ENCODE measurements at regions not wholly inside any gene's neighbourhood (a gene's known extent, or its start where the extent isn't known, plus 50 kb on each side); places are given as distances from the start of the nearest gene placed in this dataset.
"Not testable (repeated sequence)": the region's sequence is repeated elsewhere in the genome, so short reads cannot be mapped to it uniquely, and the experiment has no call there.

GRCh38 chr10:35808344-35808743, 166.2 kb upstream of the FZD8 start:
- DNase-seq = no peak

- no peak for DNase-seq
Observed at GRCh38 chr10:35803046-35803445, 160.9 kb upstream of the FZD8 start.

GRCh38 chr10:35797187-35797586, 155.1 kb upstream of the FZD8 start:
- DNase-seq = no peak

- no peak for DNase-seq
Observed at GRCh38 chr10:35795131-35795824, 153.2 kb upstream of the FZD8 start.

GRCh38 chr10:35794703-35795102, 152.6 kb upstream of the FZD8 start:
- no peak for DNase-seq

- no peak for DNase-seq
Observed at GRCh38 chr10:35792291-35792690, 150.2 kb upstream of the FZD8 start.

- DNase-seq = no peak
Observed at GRCh38 chr10:35789996-35790395, 147.9 kb upstream of the FZD8 start.

GRCh38 chr10:35784751-35785150, 142.7 kb upstream of the FZD8 start:
- DNase-seq = no peak

- DNase-seq = no peak
Observed at GRCh38 chr10:35783305-35783838, 141.3 kb upstream of the FZD8 start.

GRCh38 chr10:35781643-35782035, 139.5 kb upstream of the FZD8 start:
- DNase-seq = no peak

- DNase-seq = no peak
Observed at GRCh38 chr10:35780970-35781642, 139.0 kb upstream of the FZD8 start.

- no peak for DNase-seq
Observed at GRCh38 chr10:35778306-35778705, 136.2 kb upstream of the FZD8 start.

- not testable (repeated sequence) for DNase-seq
Observed at GRCh38 chr10:35776557-35776956, 134.5 kb upstream of the FZD8 start.

GRCh38 chr10:35774109-35774508, 132.0 kb upstream of the FZD8 start:
- DNase-seq = no peak

- DNase-seq = no peak
Observed at GRCh38 chr10:35770817-35771355, 128.8 kb upstream of the FZD8 start.

GRCh38 chr10:35769795-35770194, 127.7 kb upstream of the FZD8 start:
- DNase-seq = no peak

GRCh38 chr10:35768731-35769130, 126.6 kb upstream of the FZD8 start:
- no peak for DNase-seq

- no peak for DNase-seq
Observed at GRCh38 chr10:35768011-35768410, 125.9 kb upstream of the FZD8 start.

- DNase-seq = no peak
Observed at GRCh38 chr10:35765996-35766395, 123.9 kb upstream of the FZD8 start.

- DNase-seq = no peak
Observed at GRCh38 chr10:35765066-35765527, 123.0 kb upstream of the FZD8 start.

GRCh38 chr10:35762311-35763030, 120.4 kb upstream of the FZD8 start:
- no peak for DNase-seq

GRCh38 chr10:35758076-35758475, 116.0 kb upstream of the FZD8 start:
- no peak for DNase-seq

GRCh38 chr10:35754519-35754918, 112.4 kb upstream of the FZD8 start:
- DNase-seq = no peak
